ENCODE measurements at regions not wholly inside any gene's neighbourhood (a gene's known extent, or its start where the extent isn't known, plus 50 kb on each side); places are given as distances from the start of the nearest gene placed in this dataset.

GRCh38 chr5:67283988-67284487, 87.4 kb upstream of the CD180 start:
- no peak for TF ChIP-seq CTCF (IDR thresholded peaks at IDR 0.05; ENCODE audit: low read depth, low read length, poor library complexity, severe bottlenecking)
- TF ChIP-seq EZH2phosphoT487 (IDR thresholded peaks at IDR 0.05; ENCODE audit: borderline replicate concordance, low read length) = no peak

Data from DOHH2 (cell line).